ENCODE measurements at regions not wholly inside any gene's neighbourhood (a gene's known extent, or its start where the extent isn't known, plus 50 kb on each side); places are given as distances from the start of the nearest gene placed in this dataset.

DNA sequence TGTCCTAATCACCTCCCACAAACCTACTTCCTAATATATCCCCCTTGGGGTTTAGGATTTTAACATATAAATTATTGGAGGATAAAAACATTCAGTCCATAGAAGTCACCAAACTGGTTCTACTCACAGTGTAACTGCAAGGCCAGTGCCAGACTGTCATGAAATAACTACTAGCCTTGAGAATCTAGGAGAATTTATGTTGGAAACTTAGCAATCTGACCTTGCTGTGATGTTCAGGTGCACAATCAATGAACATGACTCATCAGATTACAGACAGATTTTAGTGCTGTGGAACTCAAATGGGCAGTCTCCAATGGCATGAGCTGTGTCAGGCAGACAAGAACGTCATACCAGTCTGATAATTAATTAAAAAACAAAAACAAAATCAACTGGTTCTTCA, 571.4 kb upstream of the IGFBP3 start:
- no peak for TF ChIP-seq POLR2A (IDR thresholded peaks at IDR 0.05)
- TF ChIP-seq, protein P1, sequence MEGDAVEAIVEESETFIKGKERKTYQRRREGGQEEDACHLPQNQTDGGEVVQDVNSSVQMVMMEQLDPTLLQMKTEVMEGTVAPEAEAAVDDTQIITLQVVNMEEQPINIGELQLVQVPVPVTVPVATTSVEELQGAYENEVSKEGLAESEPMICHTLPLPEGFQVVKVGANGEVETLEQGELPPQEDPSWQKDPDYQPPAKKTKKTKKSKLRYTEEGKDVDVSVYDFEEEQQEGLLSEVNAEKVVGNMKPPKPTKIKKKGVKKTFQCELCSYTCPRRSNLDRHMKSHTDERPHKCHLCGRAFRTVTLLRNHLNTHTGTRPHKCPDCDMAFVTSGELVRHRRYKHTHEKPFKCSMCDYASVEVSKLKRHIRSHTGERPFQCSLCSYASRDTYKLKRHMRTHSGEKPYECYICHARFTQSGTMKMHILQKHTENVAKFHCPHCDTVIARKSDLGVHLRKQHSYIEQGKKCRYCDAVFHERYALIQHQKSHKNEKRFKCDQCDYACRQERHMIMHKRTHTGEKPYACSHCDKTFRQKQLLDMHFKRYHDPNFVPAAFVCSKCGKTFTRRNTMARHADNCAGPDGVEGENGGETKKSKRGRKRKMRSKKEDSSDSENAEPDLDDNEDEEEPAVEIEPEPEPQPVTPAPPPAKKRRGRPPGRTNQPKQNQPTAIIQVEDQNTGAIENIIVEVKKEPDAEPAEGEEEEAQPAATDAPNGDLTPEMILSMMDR (IDR thresholded peaks at IDR 0.05 in 4 of 5, conservative IDR thresholded peaks at IDR 0.05 in 1 of 5), result no peak
